Breast epithelium (tissue), 3 donors: ENCODE measurements at regions not wholly inside any gene's neighbourhood (a gene's known extent, or its start where the extent isn't known, plus 50 kb on each side); places are given as distances from the start of the nearest gene placed in this dataset.

Source experiments
- CTCF ChIP-seq, 3 donors: fragments of 450-650 bp; IDR thresholded peaks; one replicate each; pipeline ENCODE4 v1.5.1; 2016 to 2017; ENCODE audit warnings: antibody characterized with exemption in 3 of 3, mild to moderate bottlenecking in 3 of 3, moderate library complexity in 3 of 3
- POLR2A ChIP-seq: fragments of 450-650 bp; IDR thresholded peaks from one replicate; pipeline ENCODE4 v1.6.1; 2016; ENCODE audit warnings: antibody characterized with exemption, mild to moderate bottlenecking, moderate library complexity
- POLR2AphosphoS5 ChIP-seq, 3 donors: sonication (generic); formaldehyde crosslinking; IDR thresholded peaks; one replicate each; pipeline ENCODE4 v1.6.1; 2017; ENCODE audit warnings: antibody characterized with exemption in 3 of 3

- no peak for TF ChIP-seq CTCF (IDR thresholded peaks at IDR 0.05)
- TF ChIP-seq POLR2A: no peak
- no peak for TF ChIP-seq POLR2AphosphoS5 (IDR thresholded peaks at IDR 0.05)
These were observed 633.5 kb upstream of the ATXN8OS start for GRCh38 chr13:69474011-69474685.
